Left ventricle myocardium inferior (tissue), 1 donor: ENCODE measurements at regions not wholly inside any gene's neighbourhood (a gene's known extent, or its start where the extent isn't known, plus 50 kb on each side); places are given as distances from the start of the nearest gene placed in this dataset.

ENCODE experiments used
- DNase-seq: peaks from one replicate; pipeline ENCODE4 v3.0.0-alpha.2; 2020
- H3K27ac ChIP-seq: fragments of 200-600 bp; replicated peaks from 2 replicates; pipeline ENCODE4 v1.8.0; 2021
- H3K27me3 ChIP-seq: fragments of 200-600 bp; 2 replicates; pipeline ENCODE4 v1.8.0; 2021; ENCODE audit warnings: low read depth
- H3K36me3 ChIP-seq: fragments of 200-600 bp; 2 replicates; pipeline ENCODE4 v1.8.0; 2021
- H3K4me1 ChIP-seq: fragments of 200-600 bp; 2 replicates; pipeline ENCODE4 v1.8.0; 2021
- H3K4me3 ChIP-seq: fragments of 200-600 bp; 2 replicates; pipeline ENCODE4 v1.8.0; 2021; ENCODE audit warnings: mild to moderate bottlenecking, moderate library complexity
- H3K9me3 ChIP-seq: fragments of 200-600 bp; replicated peaks from 2 replicates; pipeline ENCODE4 v1.8.0; 2021
- intact Hi-C: fragments of 100-400 bp; cut with micrococcal nuclease; formaldehyde crosslinking; loops from one replicate; pipeline ENCODE4 v1.11.0; 2022
- TF ChIP-seq, protein P1 (sequence below): fragments of 200-600 bp; IDR thresholded peaks from 2 replicates; pipeline ENCODE4 v1.8.0; 2021; ENCODE audit warnings: antibody characterized with exemption, mild to moderate bottlenecking, borderline replicate concordance
- donor health status: DM: no; HTN: yes; CAD: no; lungs with severe emphysema.

DNA sequence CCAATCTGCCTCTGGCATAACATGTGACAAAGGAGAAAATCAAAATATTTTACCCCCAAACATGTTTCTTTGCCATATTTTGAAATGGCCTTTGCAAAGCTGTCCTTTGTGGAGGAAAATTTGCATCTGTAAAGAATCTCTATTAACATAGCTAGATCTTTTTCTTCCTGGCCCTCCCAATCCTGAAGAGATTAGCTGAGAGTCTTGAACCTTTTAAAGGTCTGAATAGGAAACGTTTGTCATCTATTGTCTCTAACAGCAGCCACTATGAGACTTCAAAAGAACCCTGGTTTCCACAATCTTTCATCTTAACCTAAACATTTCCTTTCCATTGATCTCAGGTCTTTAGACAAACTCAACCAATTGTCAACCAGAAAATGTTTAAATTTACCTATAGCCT is 520.9 kb upstream of the TGFBR2 start:
- TF ChIP-seq, protein P1, sequence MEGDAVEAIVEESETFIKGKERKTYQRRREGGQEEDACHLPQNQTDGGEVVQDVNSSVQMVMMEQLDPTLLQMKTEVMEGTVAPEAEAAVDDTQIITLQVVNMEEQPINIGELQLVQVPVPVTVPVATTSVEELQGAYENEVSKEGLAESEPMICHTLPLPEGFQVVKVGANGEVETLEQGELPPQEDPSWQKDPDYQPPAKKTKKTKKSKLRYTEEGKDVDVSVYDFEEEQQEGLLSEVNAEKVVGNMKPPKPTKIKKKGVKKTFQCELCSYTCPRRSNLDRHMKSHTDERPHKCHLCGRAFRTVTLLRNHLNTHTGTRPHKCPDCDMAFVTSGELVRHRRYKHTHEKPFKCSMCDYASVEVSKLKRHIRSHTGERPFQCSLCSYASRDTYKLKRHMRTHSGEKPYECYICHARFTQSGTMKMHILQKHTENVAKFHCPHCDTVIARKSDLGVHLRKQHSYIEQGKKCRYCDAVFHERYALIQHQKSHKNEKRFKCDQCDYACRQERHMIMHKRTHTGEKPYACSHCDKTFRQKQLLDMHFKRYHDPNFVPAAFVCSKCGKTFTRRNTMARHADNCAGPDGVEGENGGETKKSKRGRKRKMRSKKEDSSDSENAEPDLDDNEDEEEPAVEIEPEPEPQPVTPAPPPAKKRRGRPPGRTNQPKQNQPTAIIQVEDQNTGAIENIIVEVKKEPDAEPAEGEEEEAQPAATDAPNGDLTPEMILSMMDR, result no peak
- intact Hi-C loops, result no loop called here
- no peaks in the 10 kb centered on the region for H3K27me3 ChIP-seq
- no peak overlapping the region for H3K4me3 ChIP-seq
- no peak for DNase-seq
- H3K9me3 ChIP-seq, result no peaks in the 10 kb centered on the region
- H3K36me3 ChIP-seq, result no peaks in the 10 kb centered on the region
- no peaks in the 10 kb centered on the region for H3K4me1 ChIP-seq
- H3K27ac ChIP-seq, result no peak overlapping the region

DNA sequence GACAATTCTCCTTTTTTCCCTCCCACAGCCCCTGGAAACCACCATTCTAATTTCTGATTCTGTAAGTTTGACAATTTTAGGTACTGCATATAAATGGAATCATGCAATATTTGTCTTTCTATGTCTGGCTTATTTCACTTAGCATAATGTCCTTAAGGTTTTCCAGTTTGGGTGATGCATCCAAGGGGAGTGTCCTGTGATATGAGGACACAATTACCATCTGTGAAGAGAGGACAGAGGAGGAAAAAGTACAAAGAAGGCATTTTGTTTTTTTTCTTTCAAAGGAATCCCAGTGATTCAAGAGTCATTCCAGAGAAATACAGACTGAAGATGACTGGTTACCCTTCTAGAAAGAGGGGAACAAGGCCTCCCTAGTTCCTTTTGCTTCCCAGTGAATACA is 514.7 kb upstream of the TGFBR2 start:
- TF ChIP-seq, protein P1, result no peak
- intact Hi-C loops, result no loop called here
- no peak for DNase-seq

DNA sequence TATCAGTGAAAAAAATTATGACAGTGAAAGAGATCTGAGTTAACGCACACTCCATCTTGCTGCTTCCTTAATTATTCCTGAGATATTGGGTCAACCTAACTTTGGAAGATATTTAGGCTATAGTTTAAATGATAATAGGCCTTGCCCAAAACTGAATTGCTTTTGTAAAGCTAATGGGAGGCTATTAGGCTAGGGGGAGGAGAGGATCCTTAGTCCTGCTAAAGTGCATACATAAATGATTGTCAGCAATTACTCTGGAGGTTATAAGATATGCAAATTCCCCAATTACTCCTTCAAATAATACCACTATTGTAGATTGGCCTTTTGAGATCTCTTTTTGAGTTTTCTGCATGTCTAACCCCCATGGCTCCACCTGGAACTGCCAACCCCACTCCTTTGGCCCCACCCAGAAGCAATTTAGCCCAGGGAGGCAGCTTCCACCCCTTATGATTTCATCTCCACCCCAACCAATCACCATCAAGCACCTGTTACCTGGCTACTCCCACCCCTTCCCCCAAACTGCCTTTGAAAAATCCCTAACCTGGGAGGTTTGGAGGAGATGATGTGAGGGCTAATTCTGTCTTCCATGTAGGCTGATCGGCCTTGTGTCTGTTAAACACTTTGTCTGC is 509.3 kb upstream of the TGFBR2 start:
- no peaks in the 10 kb centered on the region for H3K27me3 ChIP-seq
- H3K4me3 ChIP-seq, result no peak overlapping the region
- peaks cover 34% of the 10 kb centered on the region for H3K9me3 ChIP-seq
- no peak for DNase-seq
- intact Hi-C loops, result no loop called here
- no peaks in the 10 kb centered on the region for H3K4me1 ChIP-seq
- H3K27ac ChIP-seq, result no peak overlapping the region
- no peaks in the 10 kb centered on the region for H3K36me3 ChIP-seq
- TF ChIP-seq, protein P1, result no peak

More for the DNA sequence above, 514.7 kb upstream of the TGFBR2 start:
- no peaks in the 10 kb centered on the region for H3K36me3 ChIP-seq
- no peak overlapping the region for H3K4me3 ChIP-seq
- H3K27ac ChIP-seq, result no peak overlapping the region
- H3K4me1 ChIP-seq, result no peaks in the 10 kb centered on the region
- peaks cover 29% of the 10 kb centered on the region for H3K9me3 ChIP-seq
- H3K27me3 ChIP-seq, result no peaks in the 10 kb centered on the region

DNA sequence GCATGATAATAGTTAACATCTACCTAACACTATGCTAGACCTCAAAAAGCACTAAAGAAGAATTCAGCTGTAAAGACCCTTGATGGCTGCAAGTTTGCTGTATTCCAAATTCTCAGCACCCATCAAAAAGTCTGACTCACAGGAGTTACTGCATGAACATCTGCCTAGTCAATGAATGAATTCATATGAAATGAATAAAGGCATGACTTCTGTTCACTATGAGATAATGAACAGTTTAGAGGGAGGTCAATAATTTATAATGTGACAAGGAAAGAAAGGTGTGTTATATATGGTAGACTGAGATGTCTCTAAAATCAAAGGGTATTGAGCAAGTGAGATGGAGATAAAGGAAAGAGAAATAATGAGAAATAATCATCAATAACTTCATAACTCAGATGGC is 508.2 kb upstream of the TGFBR2 start:
- TF ChIP-seq, protein P1, result no peak
- no peak overlapping the region for H3K27ac ChIP-seq
- DNase-seq, result no peak
- no peak overlapping the region for H3K4me3 ChIP-seq
- H3K9me3 ChIP-seq, result peaks cover 33% of the 10 kb centered on the region
- H3K27me3 ChIP-seq, result no peaks in the 10 kb centered on the region
- no peaks in the 10 kb centered on the region for H3K36me3 ChIP-seq
- H3K4me1 ChIP-seq, result no peaks in the 10 kb centered on the region
- intact Hi-C loops, result no loop called here

DNA sequence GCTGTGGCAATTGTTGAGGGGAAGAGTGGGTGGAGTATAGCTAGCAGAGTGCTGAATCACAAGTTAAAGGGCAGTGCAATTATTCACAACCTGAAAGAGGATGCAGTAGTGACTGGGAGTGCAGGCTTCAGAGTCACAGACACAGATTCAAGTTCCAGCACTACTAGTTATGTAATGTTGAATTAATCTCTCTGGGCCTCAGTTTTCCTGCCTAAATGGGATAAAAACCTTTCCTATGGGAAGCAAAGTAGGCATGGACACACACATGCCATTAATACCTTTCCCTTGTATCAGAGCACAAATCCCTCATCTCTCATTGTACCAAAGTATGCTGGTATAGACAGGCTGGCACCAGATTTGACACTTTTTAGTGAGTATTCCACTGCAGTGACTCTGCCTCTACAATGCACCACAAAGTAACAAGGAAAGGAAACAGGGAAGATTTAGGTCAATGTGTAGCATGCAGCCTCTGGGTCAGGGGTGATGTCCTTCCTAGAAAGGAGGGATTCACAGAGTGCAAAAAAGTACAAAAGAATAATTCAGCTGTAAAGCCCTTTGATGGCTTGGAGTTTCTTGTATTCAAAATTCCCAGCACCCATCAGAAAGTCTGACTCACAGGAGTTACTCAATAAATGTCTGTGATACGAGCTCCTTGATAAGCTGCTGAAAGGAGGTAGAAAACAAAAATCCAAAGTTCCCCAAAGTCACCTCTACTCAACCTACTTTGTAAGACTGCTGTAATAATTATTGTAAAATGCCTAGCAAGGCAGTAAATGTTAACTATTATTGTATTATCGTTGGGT is 507.5 kb upstream of the TGFBR2 start:
- Histone ChIP-seq H3K36me3 (no peaks in the 10 kb centered on the region), H3K4me1 (no peaks in the 10 kb centered on the region), H3K9me3 (peaks cover 27% of the 10 kb centered on the region), H3K27me3 (no peaks in the 10 kb centered on the region), H3K27ac (no peak overlapping the region), H3K4me3 (no peak overlapping the region)
- intact Hi-C loops, result no loop called here
- no peak for DNase-seq
- TF ChIP-seq, protein P1, result no peak
